Neuronal stem cell (in vitro differentiated cells): ENCODE measurements at regions not wholly inside any gene's neighbourhood (a gene's known extent, or its start where the extent isn't known, plus 50 kb on each side); places are given as distances from the start of the nearest gene placed in this dataset.

Source experiments
- DNase-seq: peaks from one replicate; pipeline ENCODE4 v3.0.0-alpha.2; 2013; ENCODE audit warnings: low spot score
- H2AFZ ChIP-seq: one replicate; pipeline ENCODE4 v1.6.1; 2013; ENCODE audit warnings: mild to moderate bottlenecking, low read length, inconsistent platforms
- H2AK5ac ChIP-seq: 2 replicates; pipeline ENCODE4 v1.6.1; 2013; ENCODE audit warnings: low read depth, mild to moderate bottlenecking, inconsistent platforms, low read length, moderate library complexity, mixed read lengths
- H2BK120ac ChIP-seq: 2 replicates; pipeline ENCODE4 v1.6.1; 2013; ENCODE audit warnings: low read depth, mild to moderate bottlenecking, inconsistent platforms, low read length, moderate library complexity, mixed read lengths
- H2BK12ac ChIP-seq: one replicate; pipeline ENCODE4 v1.6.1; 2013; ENCODE audit warnings: low read length, inconsistent platforms
- H2BK15ac ChIP-seq: 2 replicates; pipeline ENCODE4 v1.6.1; 2013; ENCODE audit warnings: mild to moderate bottlenecking, low read length, inconsistent platforms, mixed read lengths
- H2BK5ac ChIP-seq: one replicate; pipeline ENCODE4 v1.6.1; 2013; ENCODE audit warnings: inconsistent platforms, mild to moderate bottlenecking, low read length, moderate library complexity
- H3K14ac ChIP-seq: one replicate; pipeline ENCODE4 v1.6.1; 2013; ENCODE audit warnings: low read length, inconsistent platforms
- H3K18ac ChIP-seq: 2 replicates; pipeline ENCODE4 v1.6.1; 2013; ENCODE audit warnings: low read length, inconsistent platforms
- H3K23ac ChIP-seq: 2 replicates; pipeline ENCODE4 v1.6.1; 2013; ENCODE audit warnings: low read depth, mild to moderate bottlenecking, mixed read lengths, low read length, inconsistent platforms; ENCODE audit not compliant: poor library complexity
- H3K27ac ChIP-seq: replicated peaks from 3 replicates; pipeline ENCODE4 v1.5.1; 2013; ENCODE audit warnings: low read length, inconsistent platforms
- H3K27me3 ChIP-seq, 3 experiments: 2 replicates each; pipeline ENCODE4 v1.6.1; 2013; ENCODE audit warnings: low read length in 3 of 3, mild to moderate bottlenecking in 2 of 3, inconsistent platforms in 1 of 3, low read depth in 1 of 3, mixed read lengths in 1 of 3, moderate library complexity in 1 of 3; ENCODE audit not compliant: control insufficient read depth in 3 of 3, insufficient read depth in 3 of 3
- H3K36me3 ChIP-seq, 2 donors: replicated peaks in 1 of 2; 2 replicates each; pipeline ENCODE4 v1.6.1; 2013; ENCODE audit warnings: low read length in 2 of 2; ENCODE audit not compliant: control insufficient read depth in 2 of 2, insufficient read depth in 2 of 2
- H3K4ac ChIP-seq: 2 replicates; pipeline ENCODE4 v1.6.1; 2013; ENCODE audit warnings: inconsistent platforms, mild to moderate bottlenecking, low read length, moderate library complexity
- H3K4me1 ChIP-seq, 2 donors: 1 replicate in 1 of 2; 2 replicates in 1 of 2; pipeline ENCODE4 v1.6.1; 2013; ENCODE audit warnings: low read length in 2 of 2, low read depth in 1 of 2; ENCODE audit not compliant: control insufficient read depth in 2 of 2, insufficient read depth in 1 of 2
- H3K4me2 ChIP-seq: one replicate; pipeline ENCODE4 v1.6.1; 2013; ENCODE audit warnings: mild to moderate bottlenecking, low read length, inconsistent platforms; ENCODE audit not compliant: insufficient read depth, poor library complexity, severe bottlenecking
- H3K4me3 ChIP-seq, 2 donors: 2 replicates each; pipeline ENCODE4 v1.5.1; 2013; ENCODE audit warnings: low read length in 2 of 2, mild to moderate bottlenecking in 2 of 2, inconsistent platforms in 1 of 2, moderate library complexity in 1 of 2
- H3K79me1 ChIP-seq: one replicate; pipeline ENCODE4 v1.6.1; 2013; ENCODE audit warnings: low read depth, mild to moderate bottlenecking, inconsistent platforms, low read length, moderate library complexity
- H3K9ac ChIP-seq: one replicate; pipeline ENCODE4 v1.6.1; 2013; ENCODE audit warnings: mild to moderate bottlenecking, low read depth, low read length, inconsistent platforms; ENCODE audit not compliant: poor library complexity
- H3K9me3 ChIP-seq, 2 donors: replicated peaks in 1 of 2; 2 replicates each; pipeline versions ENCODE3 to v1.6.1; 2013; ENCODE audit warnings: low read length in 2 of 2, mild to moderate bottlenecking in 2 of 2, inconsistent platforms in 1 of 2, low read depth in 1 of 2, mixed read lengths in 1 of 2, moderate library complexity in 1 of 2; ENCODE audit not compliant: control insufficient read depth in 2 of 2, insufficient read depth in 1 of 2
- H4K8ac ChIP-seq: one replicate; pipeline ENCODE4 v1.6.1; 2013; ENCODE audit warnings: low read depth, mild to moderate bottlenecking, inconsistent platforms, low read length, moderate library complexity
- H4K91ac ChIP-seq: one replicate; pipeline ENCODE4 v1.6.1; 2013; ENCODE audit warnings: low read length, low read depth, mild to moderate bottlenecking, inconsistent platforms; ENCODE audit not compliant: poor library complexity
- WGBS, 2 donors: extraction: QIAGEN DNeasy Blood & Tissue Kit; methylation state at CpG; one replicate each; pipeline ENCODE4 v1.1.7; 2013; ENCODE audit warnings: missing lambda C conversion rate in 2 of 2, mixed read lengths in 1 of 2; ENCODE audit not compliant: insufficient read length in 2 of 2, insufficient replicate concordance in 1 of 2; ENCODE audit errors: extremely low coverage in 2 of 2; 5-methylcytosine and 5-hydroxymethylcytosine counted together

DNA sequence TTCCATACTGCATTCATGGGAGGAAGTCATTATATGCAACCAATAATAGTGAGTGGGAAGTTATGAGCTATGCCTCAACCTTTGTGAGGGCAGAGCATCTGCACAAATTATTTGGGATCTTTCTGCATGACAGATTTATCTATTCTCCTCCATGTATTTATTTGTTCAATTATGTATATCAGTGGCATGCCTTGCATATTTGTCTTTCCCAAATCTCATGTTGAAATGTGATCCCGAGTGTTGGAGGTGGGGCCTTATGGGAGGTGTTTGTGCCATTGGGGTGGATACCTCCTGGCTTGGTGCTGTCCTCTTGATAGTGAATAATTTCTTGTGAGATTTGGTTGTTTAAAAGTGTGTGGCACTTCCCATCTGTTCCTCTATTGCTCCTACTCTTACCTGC is 1246.0 kb upstream of the CITED2 start:
- Histone ChIP-seq H3K4me1 (no peaks in the 10 kb centered on the region), H3K27me3 (no peaks in the 10 kb centered on the region), H4K8ac (no peak overlapping the region), H3K14ac (no peak overlapping the region), H3K9ac (no peak overlapping the region), H2AFZ (no peak overlapping the region), H3K4ac (no peak overlapping the region), H3K36me3 (no peaks in the 10 kb centered on the region), H3K9me3 (no peaks in the 10 kb centered on the region), H3K23ac (no peak overlapping the region), H3K27ac (no peak overlapping the region), H2BK12ac (no peak overlapping the region), H2BK5ac (no peak overlapping the region), H4K91ac (no peak overlapping the region), H2AK5ac (no peak overlapping the region), H3K4me2 (no peak overlapping the region), H3K79me1 (no peaks in the 10 kb centered on the region), H2BK120ac (no peak overlapping the region), H2BK15ac (no peak overlapping the region), H3K4me3 (no peak overlapping the region), H3K18ac (no peak overlapping the region)
- no CpG with 5 or more reads among the region's 1 CpG for WGBS, 2 donors
- DNase-seq: no peak

- no peak overlapping the region for H3K4ac ChIP-seq
- no peak overlapping the region for H3K27ac ChIP-seq
Observed at GRCh38 chr6:140609956-140610355, 1235.5 kb upstream of the CITED2 start.

DNA sequence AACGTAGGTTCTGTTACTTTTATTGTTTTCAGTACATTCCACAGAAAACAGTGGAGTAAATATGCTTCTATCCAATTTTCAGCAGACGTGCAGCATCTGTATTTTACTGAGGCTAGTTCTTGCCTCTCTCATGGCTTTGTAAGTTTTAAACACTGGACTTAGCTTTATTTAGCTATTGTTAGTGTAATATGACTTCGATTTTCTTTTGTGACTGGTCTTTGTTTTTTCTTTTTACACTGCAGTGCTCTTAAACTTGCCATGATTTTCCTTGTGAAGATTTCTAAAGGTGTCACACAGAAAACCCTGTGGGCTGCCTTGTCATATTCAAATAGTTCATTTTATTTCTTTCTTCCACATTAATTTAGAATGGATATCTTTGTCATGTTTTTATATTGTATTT is 1234.9 kb upstream of the CITED2 start:
- H3K4me2 ChIP-seq: no peak overlapping the region
- no peak overlapping the region for H3K14ac ChIP-seq
- H2AK5ac ChIP-seq: no peak overlapping the region
- H3K4me1 ChIP-seq: peaks cover 0 to 3% of the 10 kb centered on the region in 2 donors
- H2BK5ac ChIP-seq: no peak overlapping the region
- no peak overlapping the region for H3K9ac ChIP-seq
- no peaks in the 10 kb centered on the region for H3K27me3 ChIP-seq
- peak overlapping the region; percentile 67 for H2AFZ ChIP-seq
- H4K8ac ChIP-seq: no peak overlapping the region
- H4K91ac ChIP-seq: no peak overlapping the region
- H2BK12ac ChIP-seq: no peak overlapping the region
- no peak overlapping the region for H3K23ac ChIP-seq
- DNase-seq: no peak
- H3K36me3 ChIP-seq: no peaks in the 10 kb centered on the region
- H3K4me3 ChIP-seq: no peak overlapping the region
- H3K9me3 ChIP-seq: no peaks in the 10 kb centered on the region
- no peak overlapping the region for H2BK120ac ChIP-seq
- H3K27ac ChIP-seq: no peak overlapping the region
- H2BK15ac ChIP-seq: no peak overlapping the region
- H3K4ac ChIP-seq: no peak overlapping the region
- H3K18ac ChIP-seq: no peak overlapping the region
- no CpG with 5 or more reads among the region's 3 CpGs for WGBS, 2 donors
- H3K79me1 ChIP-seq: no peaks in the 10 kb centered on the region

More at GRCh38 chr6:140609956-140610355, 1235.5 kb upstream of the CITED2 start:
- Histone ChIP-seq H3K18ac (no peak overlapping the region), H3K9me3 (no peaks in the 10 kb centered on the region), H2BK120ac (no peak overlapping the region), H2BK15ac (no peak overlapping the region), H3K27me3 (no peaks in the 10 kb centered on the region), H3K79me1 (no peaks in the 10 kb centered on the region), H2BK5ac (no peak overlapping the region), H2BK12ac (no peak overlapping the region), H3K4me3 (no peak overlapping the region), H3K9ac (no peak overlapping the region), H3K4me1 (peaks cover 0 to 3% of the 10 kb centered on the region in 2 donors), H3K4me2 (no peak overlapping the region), H3K36me3 (no peaks in the 10 kb centered on the region), H4K8ac (no peak overlapping the region), H3K23ac (no peak overlapping the region), H4K91ac (no peak overlapping the region), H3K14ac (no peak overlapping the region), H2AK5ac (no peak overlapping the region), H2AFZ (peak overlapping the region; percentile 42)
- no CpG with 5 or more reads among the region's 2 CpGs for WGBS, 2 donors
- no peak for DNase-seq

DNA sequence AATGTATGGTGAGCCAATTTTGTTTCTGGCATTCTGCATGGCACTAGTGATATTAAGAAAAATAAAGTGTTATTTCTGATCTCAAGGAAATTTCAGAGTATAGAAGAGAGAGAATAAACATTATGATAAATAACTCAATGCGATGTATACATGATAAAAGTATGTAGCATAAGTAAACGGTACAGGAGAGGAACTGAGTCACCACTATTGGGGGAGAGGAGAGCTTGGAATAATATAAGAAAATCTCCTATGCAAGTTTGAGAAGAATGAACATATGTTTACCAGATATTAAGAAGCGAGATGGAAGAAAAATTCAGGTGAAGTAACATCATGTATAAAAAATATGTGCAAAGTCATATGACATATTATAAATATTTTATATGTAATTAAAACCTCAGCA is 1230.3 kb upstream of the CITED2 start:
- H3K4me3 ChIP-seq: no peak overlapping the region
- no peak overlapping the region for H4K91ac ChIP-seq
- no peak overlapping the region for H3K23ac ChIP-seq
- no peak overlapping the region for H3K14ac ChIP-seq
- H3K9ac ChIP-seq: no peak overlapping the region
- no CpG with 5 or more reads among the region's 3 CpGs for WGBS, 2 donors
- no peak overlapping the region for H2AFZ ChIP-seq
- DNase-seq: no peak
- peaks cover 0 to 3% of the 10 kb centered on the region in 2 donors for H3K4me1 ChIP-seq
- H3K36me3 ChIP-seq: no peaks in the 10 kb centered on the region
- no peak overlapping the region for H2BK5ac ChIP-seq
- no peaks in the 10 kb centered on the region for H3K9me3 ChIP-seq
- no peak overlapping the region for H3K4me2 ChIP-seq
- H3K27me3 ChIP-seq: no peaks in the 10 kb centered on the region
- H3K18ac ChIP-seq: no peak overlapping the region
- H3K27ac ChIP-seq: no peak overlapping the region
- H2BK120ac ChIP-seq: no peak overlapping the region
- H2BK15ac ChIP-seq: no peak overlapping the region
- no peaks in the 10 kb centered on the region for H3K79me1 ChIP-seq
- no peak overlapping the region for H4K8ac ChIP-seq
- no peak overlapping the region for H2AK5ac ChIP-seq
- no peak overlapping the region for H3K4ac ChIP-seq
- no peak overlapping the region for H2BK12ac ChIP-seq
